Lower leg skin (tissue), 3 donors: ENCODE measurements at regions not wholly inside any gene's neighbourhood (a gene's known extent, or its start where the extent isn't known, plus 50 kb on each side); places are given as distances from the start of the nearest gene placed in this dataset.

ENCODE experiments used
- POLR2A ChIP-seq, 2 donors: fragments of 450-650 bp; IDR thresholded peaks; one replicate each; pipeline ENCODE4 v1.6.1; 2016 to 2017; ENCODE audit warnings: antibody characterized with exemption in 2 of 2, mild to moderate bottlenecking in 1 of 2, moderate library complexity in 1 of 2
- TF ChIP-seq, protein P1 (sequence below), 3 donors: fragments of 450-650 bp; IDR thresholded peaks; one replicate each; pipeline ENCODE4 v1.5.1; 2016; ENCODE audit warnings: antibody characterized with exemption in 3 of 3, mild to moderate bottlenecking in 3 of 3, moderate library complexity in 2 of 3

DNA sequence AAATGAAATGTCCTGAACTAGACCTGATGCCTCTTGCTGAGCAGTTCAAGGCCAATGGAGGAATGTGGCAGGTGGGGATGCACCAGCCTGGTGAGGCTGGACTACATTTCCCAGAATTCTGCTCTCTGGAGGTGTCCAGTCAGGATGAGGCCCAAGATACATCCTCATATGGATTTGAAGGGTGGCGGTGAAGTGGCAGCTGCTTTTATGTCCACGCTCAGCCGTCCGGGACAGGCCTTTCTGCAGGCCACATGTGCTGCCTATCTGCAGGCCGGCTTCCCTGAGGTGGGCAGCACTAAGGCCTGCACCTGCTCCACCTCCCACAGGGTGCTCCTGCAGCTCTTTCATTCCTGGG lies 230.2 kb downstream of the BCL11B start:
- TF ChIP-seq, protein P1, sequence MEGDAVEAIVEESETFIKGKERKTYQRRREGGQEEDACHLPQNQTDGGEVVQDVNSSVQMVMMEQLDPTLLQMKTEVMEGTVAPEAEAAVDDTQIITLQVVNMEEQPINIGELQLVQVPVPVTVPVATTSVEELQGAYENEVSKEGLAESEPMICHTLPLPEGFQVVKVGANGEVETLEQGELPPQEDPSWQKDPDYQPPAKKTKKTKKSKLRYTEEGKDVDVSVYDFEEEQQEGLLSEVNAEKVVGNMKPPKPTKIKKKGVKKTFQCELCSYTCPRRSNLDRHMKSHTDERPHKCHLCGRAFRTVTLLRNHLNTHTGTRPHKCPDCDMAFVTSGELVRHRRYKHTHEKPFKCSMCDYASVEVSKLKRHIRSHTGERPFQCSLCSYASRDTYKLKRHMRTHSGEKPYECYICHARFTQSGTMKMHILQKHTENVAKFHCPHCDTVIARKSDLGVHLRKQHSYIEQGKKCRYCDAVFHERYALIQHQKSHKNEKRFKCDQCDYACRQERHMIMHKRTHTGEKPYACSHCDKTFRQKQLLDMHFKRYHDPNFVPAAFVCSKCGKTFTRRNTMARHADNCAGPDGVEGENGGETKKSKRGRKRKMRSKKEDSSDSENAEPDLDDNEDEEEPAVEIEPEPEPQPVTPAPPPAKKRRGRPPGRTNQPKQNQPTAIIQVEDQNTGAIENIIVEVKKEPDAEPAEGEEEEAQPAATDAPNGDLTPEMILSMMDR (IDR thresholded peaks at IDR 0.05), result no peak
- TF ChIP-seq POLR2A (IDR thresholded peaks at IDR 0.05), result no peak
